Smooth muscle cell (in vitro differentiated cells): ENCODE measurements at regions not wholly inside any gene's neighbourhood (a gene's known extent, or its start where the extent isn't known, plus 50 kb on each side); places are given as distances from the start of the nearest gene placed in this dataset.

Experiments
- DNase-seq: peaks from one replicate; lab custom pipeline; 2025; ENCODE audit not compliant: unreplicated experiment; lab: John Stamatoyannopoulos, UW
- H2AFZ ChIP-seq: fragments of 200-600 bp; sonication (generic); 2 replicates; pipeline ENCODE4 v1.6.0; 2016; ENCODE audit warnings: antibody characterized with exemption, low read depth, mild to moderate bottlenecking
- H3F3A ChIP-seq: fragments of 200-600 bp; sonication (generic); 2 replicates; pipeline ENCODE4 v1.6.0; 2017; ENCODE audit warnings: antibody characterized with exemption, low read depth
- H3K27ac ChIP-seq: fragments of 200-600 bp; sonication (generic); 2 replicates; pipeline ENCODE4 v1.5.1; 2016; ENCODE audit warnings: low read depth, mild to moderate bottlenecking
- H3K27me3 ChIP-seq: fragments of 200-600 bp; sonication (generic); 2 replicates; pipeline ENCODE4 v1.6.1; 2016; ENCODE audit warnings: low read depth, mild to moderate bottlenecking
- H3K36me3 ChIP-seq: fragments of 200-600 bp; sonication (generic); 2 replicates; pipeline ENCODE4 v1.5.1; 2016; ENCODE audit warnings: low read depth
- H3K4me1 ChIP-seq: fragments of 200-600 bp; sonication (generic); 2 replicates; pipeline ENCODE4 v1.5.1; 2016; ENCODE audit warnings: low read depth
- H3K4me2 ChIP-seq: fragments of 200-600 bp; sonication (generic); 2 replicates; pipeline ENCODE4 v1.6.0; 2016; ENCODE audit warnings: mild to moderate bottlenecking
- H3K4me3 ChIP-seq: fragments of 200-600 bp; sonication (generic); 2 replicates; pipeline ENCODE4 v1.5.1; 2016; ENCODE audit warnings: mild to moderate bottlenecking
- H3K79me2 ChIP-seq: fragments of 200-600 bp; sonication (generic); 2 replicates; pipeline ENCODE4 v1.6.0; 2016; ENCODE audit warnings: low read depth, mild to moderate bottlenecking
- H3K9ac ChIP-seq: fragments of 200-600 bp; sonication (generic); 2 replicates; pipeline ENCODE4 v1.6.0; 2016; ENCODE audit warnings: low read depth
- H3K9me3 ChIP-seq: fragments of 200-600 bp; sonication (generic); replicated peaks from 2 replicates; pipeline ENCODE4 v1.5.1; 2016; ENCODE audit warnings: low read depth
- H4K20me1 ChIP-seq: fragments of 200-600 bp; sonication (generic); 2 replicates; pipeline ENCODE4 v1.6.0; 2016; ENCODE audit warnings: low read depth
- CTCF ChIP-seq: fragments of 200-600 bp; sonication (generic); IDR thresholded peaks from 2 replicates; pipeline ENCODE4 v1.5.1; 2017; ENCODE audit warnings: borderline replicate concordance, mild to moderate bottlenecking, antibody characterized with exemption; ENCODE audit not compliant: insufficient read depth, poor library complexity, severe bottlenecking
- WGBS: methylation state at CpG from one replicate; pipeline ENCODE4 v1.1.7; 2016; ENCODE audit warnings: low lambda C conversion rate; 5-methylcytosine and 5-hydroxymethylcytosine counted together

- Histone ChIP-seq H4K20me1 (no peaks in the 10 kb centered on the region), H3F3A (no peaks in the 10 kb centered on the region), H2AFZ (no peak overlapping the region), H3K4me2 (no peak overlapping the region), H3K9ac (no peak overlapping the region), H3K4me3 (no peak overlapping the region), H3K36me3 (no peaks in the 10 kb centered on the region), H3K4me1 (no peaks in the 10 kb centered on the region), H3K27ac (no peak overlapping the region), H3K79me2 (no peaks in the 10 kb centered on the region), H3K27me3 (no peaks in the 10 kb centered on the region), H3K9me3 (no peaks in the 10 kb centered on the region)
- TF ChIP-seq CTCF, result no peak
- DNase-seq, result no peak
- WGBS, result 50% methylated on average over 1 of the region's 1 CpG
Measured at GRCh38 chr1:69126796-69127195, 440.9 kb upstream of the LRRC7 start.

- H2AFZ ChIP-seq, result no peak overlapping the region
- DNase-seq, result no peak
- H3K9me3 ChIP-seq, result no peaks in the 10 kb centered on the region
- H3K4me1 ChIP-seq, result no peaks in the 10 kb centered on the region
- H3K27me3 ChIP-seq, result no peaks in the 10 kb centered on the region
- no peak overlapping the region for H3K27ac ChIP-seq
- no peaks in the 10 kb centered on the region for H4K20me1 ChIP-seq
- 91% methylated on average over 4 of the region's 4 CpGs for WGBS
- H3K36me3 ChIP-seq, result no peaks in the 10 kb centered on the region
- no peak for TF ChIP-seq CTCF
- no peak overlapping the region for H3K4me3 ChIP-seq
- no peak overlapping the region for H3K9ac ChIP-seq
- no peak overlapping the region for H3K4me2 ChIP-seq
- no peaks in the 10 kb centered on the region for H3F3A ChIP-seq
- no peaks in the 10 kb centered on the region for H3K79me2 ChIP-seq
Measured at GRCh38 chr1:69128204-69128603, 439.5 kb upstream of the LRRC7 start.

GRCh38 chr1:69129538-69129937 lies 438.2 kb upstream of the LRRC7 start:
- Histone ChIP-seq H3K27me3 (no peaks in the 10 kb centered on the region), H3K79me2 (no peaks in the 10 kb centered on the region), H3K4me2 (no peak overlapping the region), H3F3A (no peaks in the 10 kb centered on the region), H3K27ac (no peak overlapping the region), H3K9me3 (no peaks in the 10 kb centered on the region), H3K4me3 (no peak overlapping the region), H3K36me3 (no peaks in the 10 kb centered on the region), H3K4me1 (no peaks in the 10 kb centered on the region), H4K20me1 (no peaks in the 10 kb centered on the region), H3K9ac (no peak overlapping the region), H2AFZ (no peak overlapping the region)
- DNase-seq, result no peak
- TF ChIP-seq CTCF, result no peak
- 84% methylated on average over 4 of the region's 4 CpGs for WGBS

GRCh38 chr1:69138172-69138571 lies 429.6 kb upstream of the LRRC7 start:
- Histone ChIP-seq H3F3A (no peaks in the 10 kb centered on the region), H3K27me3 (no peaks in the 10 kb centered on the region), H3K4me2 (no peak overlapping the region), H3K79me2 (no peaks in the 10 kb centered on the region), H4K20me1 (no peaks in the 10 kb centered on the region), H3K9me3 (peaks cover 10% of the 10 kb centered on the region), H3K27ac (no peak overlapping the region), H3K4me1 (no peaks in the 10 kb centered on the region), H3K36me3 (no peaks in the 10 kb centered on the region), H3K9ac (no peak overlapping the region), H2AFZ (no peak overlapping the region), H3K4me3 (no peak overlapping the region)
- DNase-seq, result no peak
- no peak for TF ChIP-seq CTCF
- WGBS, result 81% methylated on average over 1 of the region's 1 CpG
